ENCODE measurements at regions not wholly inside any gene's neighbourhood (a gene's known extent, or its start where the extent isn't known, plus 50 kb on each side); places are given as distances from the start of the nearest gene placed in this dataset.

DNA sequence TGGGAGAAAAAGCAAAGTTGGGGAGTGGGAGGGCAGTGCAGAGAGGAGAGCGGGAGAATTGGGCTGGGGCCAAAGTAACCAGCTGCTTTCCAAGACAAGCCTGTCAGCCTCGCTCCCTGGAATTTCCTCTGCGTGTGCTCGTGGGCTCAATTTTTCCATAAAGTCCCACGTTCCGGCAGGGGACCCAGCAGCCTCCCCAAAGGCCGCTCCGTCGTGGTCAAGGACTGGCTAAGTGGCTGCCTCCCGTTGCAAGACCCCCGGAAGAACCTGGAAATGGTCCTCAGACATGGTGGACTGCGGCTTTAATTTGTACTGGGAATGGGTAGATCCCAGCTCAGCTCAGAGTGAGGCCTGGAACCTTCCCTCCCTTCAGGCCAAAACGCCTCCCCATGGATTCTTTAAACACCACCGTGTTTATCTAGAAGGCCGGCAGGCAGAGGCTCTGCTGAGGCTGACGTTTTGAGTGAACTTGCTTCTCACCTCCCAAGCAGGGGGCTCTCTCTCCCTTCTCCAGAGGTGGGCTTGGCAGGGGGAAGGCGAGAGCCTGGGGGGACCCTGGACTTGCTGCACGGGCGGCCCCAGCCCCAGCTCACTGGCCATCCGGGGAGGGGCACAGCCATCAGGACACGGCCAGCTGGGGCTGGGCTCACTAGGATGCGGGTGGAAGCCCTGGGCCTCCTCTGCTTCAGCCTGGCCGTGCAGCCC lies 190.0 kb downstream of the C16orf95 start:
- Histone ChIP-seq H3K9me3 (ENCODE audit: low read length) (no peaks in the 10 kb centered on the region), H2AFZ (ENCODE audit: low read length) (no peak overlapping the region), H3K4me1 (ENCODE audit: insufficient read depth, low read length, poor library complexity, severe bottlenecking) (no peaks in the 10 kb centered on the region), H3K4me2 (ENCODE audit: low read length) (no peak overlapping the region), H4K20me1 (ENCODE audit: insufficient read depth, low read length) (no peaks in the 10 kb centered on the region), H3K27ac (ENCODE audit: low read depth, low read length, poor library complexity, severe bottlenecking) (no peak overlapping the region), H3K36me3 (ENCODE audit: insufficient read depth, low read length) (no peaks in the 10 kb centered on the region), H3K4me3 (ENCODE audit: low read depth, low read length, poor library complexity, severe bottlenecking) (no peak overlapping the region), H3K79me2 (ENCODE audit: insufficient read depth, low read depth, low read length) (no peaks in the 10 kb centered on the region), H3K9me2 (ENCODE audit: insufficient read depth, low read length) (no peaks in the 10 kb centered on the region)
- DNase-seq (ENCODE audit: low spot score), result no peak
- POLR2A ChIA-PET, result no interaction called here
- intact Hi-C loops (cut with micrococcal nuclease; ENCODE audit: unreplicated experiment), result no loop called here
- no peak for TF ChIP-seq EZH2phosphoT487 (IDR thresholded peaks at IDR 0.05; ENCODE audit: borderline replicate concordance, low read depth, low read length)
- TF ChIP-seq, protein P1, sequence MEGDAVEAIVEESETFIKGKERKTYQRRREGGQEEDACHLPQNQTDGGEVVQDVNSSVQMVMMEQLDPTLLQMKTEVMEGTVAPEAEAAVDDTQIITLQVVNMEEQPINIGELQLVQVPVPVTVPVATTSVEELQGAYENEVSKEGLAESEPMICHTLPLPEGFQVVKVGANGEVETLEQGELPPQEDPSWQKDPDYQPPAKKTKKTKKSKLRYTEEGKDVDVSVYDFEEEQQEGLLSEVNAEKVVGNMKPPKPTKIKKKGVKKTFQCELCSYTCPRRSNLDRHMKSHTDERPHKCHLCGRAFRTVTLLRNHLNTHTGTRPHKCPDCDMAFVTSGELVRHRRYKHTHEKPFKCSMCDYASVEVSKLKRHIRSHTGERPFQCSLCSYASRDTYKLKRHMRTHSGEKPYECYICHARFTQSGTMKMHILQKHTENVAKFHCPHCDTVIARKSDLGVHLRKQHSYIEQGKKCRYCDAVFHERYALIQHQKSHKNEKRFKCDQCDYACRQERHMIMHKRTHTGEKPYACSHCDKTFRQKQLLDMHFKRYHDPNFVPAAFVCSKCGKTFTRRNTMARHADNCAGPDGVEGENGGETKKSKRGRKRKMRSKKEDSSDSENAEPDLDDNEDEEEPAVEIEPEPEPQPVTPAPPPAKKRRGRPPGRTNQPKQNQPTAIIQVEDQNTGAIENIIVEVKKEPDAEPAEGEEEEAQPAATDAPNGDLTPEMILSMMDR (conservative IDR thresholded peaks at IDR 0.05; ENCODE audit: low read length), result no peak
- BruUV-seq (replicated peaks), result no TSS peak
- CTCF ChIA-PET (ENCODE audit: unreplicated experiment), result no interaction called here

DNA sequence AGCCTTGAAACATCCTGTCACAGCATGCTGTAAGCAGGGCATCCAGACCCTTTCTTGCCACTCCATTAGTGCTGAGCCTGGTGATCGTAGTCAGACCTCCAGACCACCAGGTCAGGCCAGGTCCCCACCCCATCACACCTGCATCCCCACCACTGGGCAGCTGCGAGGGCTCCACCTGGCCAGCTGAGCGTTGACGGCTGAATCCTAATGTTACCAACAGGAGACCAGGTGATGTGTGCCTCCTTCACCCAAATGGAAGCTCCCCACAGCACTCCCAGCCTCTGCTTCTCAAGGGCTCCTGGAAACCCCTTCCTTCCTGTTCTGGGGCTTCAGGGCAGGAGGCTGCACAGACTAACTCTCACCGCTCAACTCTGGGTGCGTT lies 189.4 kb downstream of the C16orf95 start:
- CTCF ChIA-PET (ENCODE audit: unreplicated experiment), result no interaction called here
- Histone ChIP-seq H3K4me2 (ENCODE audit: low read length) (no peak overlapping the region), H4K20me1 (ENCODE audit: insufficient read depth, low read length) (no peaks in the 10 kb centered on the region), H3K9me3 (ENCODE audit: low read length) (no peaks in the 10 kb centered on the region), H3K79me2 (ENCODE audit: insufficient read depth, low read depth, low read length) (no peaks in the 10 kb centered on the region), H3K27ac (ENCODE audit: low read depth, low read length, poor library complexity, severe bottlenecking) (no peak overlapping the region), H3K9me2 (ENCODE audit: insufficient read depth, low read length) (no peaks in the 10 kb centered on the region), H3K36me3 (ENCODE audit: insufficient read depth, low read length) (no peaks in the 10 kb centered on the region), H3K4me3 (ENCODE audit: low read depth, low read length, poor library complexity, severe bottlenecking) (no peak overlapping the region), H2AFZ (ENCODE audit: low read length) (no peak overlapping the region), H3K4me1 (ENCODE audit: insufficient read depth, low read length, poor library complexity, severe bottlenecking) (no peaks in the 10 kb centered on the region)
- DNase-seq (ENCODE audit: low spot score), result no peak
- no TSS peak for BruUV-seq (replicated peaks)
- TF ChIP-seq, protein P1 (conservative IDR thresholded peaks at IDR 0.05; ENCODE audit: low read length), result no peak
- TF ChIP-seq EZH2phosphoT487 (IDR thresholded peaks at IDR 0.05; ENCODE audit: borderline replicate concordance, low read depth, low read length), result no peak
- intact Hi-C loops (cut with micrococcal nuclease; ENCODE audit: unreplicated experiment), result no loop called here
- POLR2A ChIA-PET, result no interaction called here

DNA sequence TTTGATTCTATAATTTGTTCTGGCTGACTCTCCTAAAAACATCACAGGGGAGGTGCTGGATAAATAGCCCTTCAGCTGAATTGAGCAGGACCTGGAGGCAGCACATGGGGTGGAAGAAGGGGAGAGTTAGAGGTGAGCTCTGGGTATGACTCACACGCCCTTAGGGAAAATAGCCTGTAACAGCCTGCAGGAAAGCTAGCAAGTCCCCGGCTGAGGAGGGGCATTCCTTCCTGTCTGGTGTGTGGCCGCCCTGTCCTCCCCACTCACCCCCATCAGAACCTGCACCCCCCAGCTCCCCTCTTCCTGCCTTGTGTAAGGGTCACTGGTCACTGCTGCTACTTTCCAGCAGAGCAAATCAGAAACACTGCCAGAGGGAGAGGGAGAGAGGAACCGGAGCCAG lies 187.4 kb downstream of the C16orf95 start:
- H3K27ac ChIP-seq (ENCODE audit: low read depth, low read length, poor library complexity, severe bottlenecking), result no peak overlapping the region
- intact Hi-C loops (cut with micrococcal nuclease; ENCODE audit: unreplicated experiment), result no loop called here
- H4K20me1 ChIP-seq (ENCODE audit: insufficient read depth, low read length), result no peaks in the 10 kb centered on the region
- no peak for DNase-seq (ENCODE audit: low spot score)
- H3K36me3 ChIP-seq (ENCODE audit: insufficient read depth, low read length), result no peaks in the 10 kb centered on the region
- no peaks in the 10 kb centered on the region for H3K79me2 ChIP-seq (ENCODE audit: insufficient read depth, low read depth, low read length)
- no peak for TF ChIP-seq EZH2phosphoT487 (IDR thresholded peaks at IDR 0.05; ENCODE audit: borderline replicate concordance, low read depth, low read length)
- TF ChIP-seq, protein P1 (conservative IDR thresholded peaks at IDR 0.05; ENCODE audit: low read length), result no peak
- no peak overlapping the region for H2AFZ ChIP-seq (ENCODE audit: low read length)
- CTCF ChIA-PET (ENCODE audit: unreplicated experiment), result no interaction called here
- H3K9me3 ChIP-seq (ENCODE audit: low read length), result no peaks in the 10 kb centered on the region
- no peaks in the 10 kb centered on the region for H3K4me1 ChIP-seq (ENCODE audit: insufficient read depth, low read length, poor library complexity, severe bottlenecking)
- H3K4me2 ChIP-seq (ENCODE audit: low read length), result no peak overlapping the region
- H3K4me3 ChIP-seq (ENCODE audit: low read depth, low read length, poor library complexity, severe bottlenecking), result no peak overlapping the region
- BruUV-seq (replicated peaks), result no TSS peak
- H3K9me2 ChIP-seq (ENCODE audit: insufficient read depth, low read length), result no peaks in the 10 kb centered on the region
- POLR2A ChIA-PET, result no interaction called here

All from OCI-LY7 (cell line).